H1 (cell line): ENCODE measurements at regions not wholly inside any gene's neighbourhood (a gene's known extent, or its start where the extent isn't known, plus 50 kb on each side); places are given as distances from the start of the nearest gene placed in this dataset.

Experiments used
- SRF ChIP-seq: IDR thresholded peaks from 2 replicates; pipeline ENCODE4 v1.6.1; 2011; ENCODE audit warnings: mild to moderate bottlenecking, low read depth, low read length, moderate library complexity
- TEAD4 ChIP-seq: IDR thresholded peaks from 2 replicates; pipeline ENCODE4 v1.6.1; 2012; ENCODE audit warnings: low read depth, low read length, inconsistent platforms, mixed read lengths

DNA sequence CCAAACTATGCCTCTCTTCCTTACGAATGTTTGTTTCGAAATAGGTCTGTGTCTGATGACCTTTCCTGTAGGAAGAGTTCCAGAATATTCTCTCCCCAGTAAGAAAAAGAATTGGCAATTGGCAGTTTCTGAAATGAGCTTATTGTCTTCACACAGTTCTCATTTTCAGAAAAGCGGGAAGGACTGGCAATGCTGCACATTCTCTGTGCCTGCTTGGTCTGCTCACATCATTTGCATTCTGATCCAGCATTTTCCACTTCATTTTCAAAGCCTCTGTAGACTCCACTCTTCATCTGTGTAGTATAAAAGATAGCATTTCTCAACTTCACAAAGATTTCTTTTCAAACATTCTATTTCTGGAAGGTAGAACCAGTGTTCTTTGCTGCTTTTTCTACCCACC lies 120.6 kb upstream of the CCDC112 start (continued):
- TF ChIP-seq TEAD4 = no peak
- no peak for TF ChIP-seq SRF
